Upper lobe of right lung (tissue), 1 donor: ENCODE measurements at regions not wholly inside any gene's neighbourhood (a gene's known extent, or its start where the extent isn't known, plus 50 kb on each side); places are given as distances from the start of the nearest gene placed in this dataset.

ENCODE experiments used
- ATAC-seq: fragments of 200-7000 bp; cut with Tn5 transposase; one replicate; pipeline ENCODE4 v1.9.1; 2020; ENCODE audit warnings: mild to moderate bottlenecking, moderate library complexity
- DNase-seq: peaks from one replicate; pipeline ENCODE4 v3.0.0-alpha.2; 2020
- H3K27ac ChIP-seq: fragments of 200-600 bp; one replicate; pipeline ENCODE4 v1.8.0; 2022
- H3K27me3 ChIP-seq: fragments of 200-600 bp; one replicate; pipeline ENCODE4 v1.8.0; 2022; ENCODE audit warnings: mild to moderate bottlenecking
- H3K36me3 ChIP-seq: fragments of 200-600 bp; one replicate; pipeline ENCODE4 v1.8.0; 2022
- H3K4me1 ChIP-seq: fragments of 200-600 bp; one replicate; pipeline ENCODE4 v1.8.0; 2022
- H3K4me3 ChIP-seq: fragments of 200-600 bp; one replicate; pipeline ENCODE4 v1.8.0; 2022; ENCODE audit warnings: mild to moderate bottlenecking
- H3K9me3 ChIP-seq: fragments of 200-600 bp; one replicate; pipeline ENCODE4 v1.8.0; 2022
- intact Hi-C: fragments of 100-400 bp; cut with DNase I; formaldehyde crosslinking; loops from one replicate; pipeline ENCODE4 v1.11.0; 2022
- TF ChIP-seq, protein P1 (sequence below): fragments of 200-600 bp; IDR thresholded peaks from one replicate; pipeline ENCODE4 v1.8.0; 2022; ENCODE audit warnings: antibody characterized with exemption
- donor health status: DM: no; HTN: yes; CAD: no; lungs with severe emphysema.

DNA sequence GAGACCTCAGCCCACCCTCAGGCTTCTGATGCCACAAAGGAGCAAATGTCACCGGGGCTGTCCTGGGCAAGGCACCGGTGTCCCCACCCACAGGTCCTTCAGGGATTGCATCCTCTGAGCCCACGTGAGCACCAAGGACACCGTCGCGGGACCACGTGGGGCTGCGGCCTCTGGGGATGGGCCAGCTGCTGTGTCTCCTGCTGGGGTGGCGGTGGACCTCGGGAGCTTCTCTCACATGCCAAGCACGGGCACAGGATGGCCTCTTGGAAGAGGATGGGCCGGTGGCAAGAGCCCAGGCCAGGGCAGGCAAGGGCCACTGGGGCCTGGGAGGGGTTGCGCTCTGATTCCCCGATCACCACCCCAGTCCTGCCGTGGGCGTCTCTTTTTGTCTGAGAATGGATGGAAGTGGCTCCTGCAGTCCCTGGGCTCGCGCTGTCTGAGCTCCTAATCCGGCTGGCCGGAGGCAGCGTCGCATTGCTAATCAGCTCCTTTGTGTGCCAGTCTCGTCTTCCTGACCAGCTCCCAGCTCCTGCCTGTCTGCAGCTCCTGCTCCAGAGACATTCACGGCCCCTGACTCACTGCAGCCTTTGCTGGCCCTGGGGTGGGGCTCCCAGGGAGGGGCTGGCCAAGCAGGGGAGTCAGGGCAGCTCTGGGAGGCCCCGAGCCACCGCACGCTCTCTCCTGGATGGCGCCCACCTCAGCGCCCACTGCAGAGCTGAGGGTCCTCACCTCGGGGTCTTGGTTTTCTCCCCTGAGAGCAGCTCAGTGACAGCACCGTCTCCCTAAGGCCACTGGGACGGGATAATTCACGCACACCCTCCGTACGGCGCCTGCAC is 146.7 kb downstream of the CTTN start:
- Histone ChIP-seq H3K36me3 (no peaks in the 10 kb centered on the region), H3K4me1 (no peaks in the 10 kb centered on the region), H3K27ac (no peak overlapping the region), H3K9me3 (no peaks in the 10 kb centered on the region), H3K27me3 (no peaks in the 10 kb centered on the region), H3K4me3 (no peak overlapping the region)
- ATAC-seq (no peak), DNase-seq (peak; percentile 61)
- TF ChIP-seq, protein P1, sequence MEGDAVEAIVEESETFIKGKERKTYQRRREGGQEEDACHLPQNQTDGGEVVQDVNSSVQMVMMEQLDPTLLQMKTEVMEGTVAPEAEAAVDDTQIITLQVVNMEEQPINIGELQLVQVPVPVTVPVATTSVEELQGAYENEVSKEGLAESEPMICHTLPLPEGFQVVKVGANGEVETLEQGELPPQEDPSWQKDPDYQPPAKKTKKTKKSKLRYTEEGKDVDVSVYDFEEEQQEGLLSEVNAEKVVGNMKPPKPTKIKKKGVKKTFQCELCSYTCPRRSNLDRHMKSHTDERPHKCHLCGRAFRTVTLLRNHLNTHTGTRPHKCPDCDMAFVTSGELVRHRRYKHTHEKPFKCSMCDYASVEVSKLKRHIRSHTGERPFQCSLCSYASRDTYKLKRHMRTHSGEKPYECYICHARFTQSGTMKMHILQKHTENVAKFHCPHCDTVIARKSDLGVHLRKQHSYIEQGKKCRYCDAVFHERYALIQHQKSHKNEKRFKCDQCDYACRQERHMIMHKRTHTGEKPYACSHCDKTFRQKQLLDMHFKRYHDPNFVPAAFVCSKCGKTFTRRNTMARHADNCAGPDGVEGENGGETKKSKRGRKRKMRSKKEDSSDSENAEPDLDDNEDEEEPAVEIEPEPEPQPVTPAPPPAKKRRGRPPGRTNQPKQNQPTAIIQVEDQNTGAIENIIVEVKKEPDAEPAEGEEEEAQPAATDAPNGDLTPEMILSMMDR: no peak
- intact Hi-C loops: no loop called here

DNA sequence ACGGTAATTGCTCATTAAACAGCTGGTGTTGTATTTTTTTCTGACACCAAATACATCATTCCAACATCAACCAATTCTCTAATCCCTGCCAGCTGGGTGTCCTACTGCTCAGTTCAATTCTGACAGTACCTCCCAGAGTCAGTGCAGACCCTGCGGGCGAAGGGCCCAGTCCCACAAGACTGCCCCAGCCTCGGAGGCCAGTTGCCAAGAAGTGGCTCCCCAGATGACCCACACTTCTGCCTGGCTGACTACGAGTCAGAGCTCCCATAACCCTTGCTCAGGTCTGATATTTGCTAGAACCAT is 147.2 kb downstream of the CTTN start:
- Histone ChIP-seq H3K27ac (no peak overlapping the region), H3K4me3 (no peak overlapping the region), H3K27me3 (no peaks in the 10 kb centered on the region), H3K36me3 (no peaks in the 10 kb centered on the region), H3K4me1 (no peaks in the 10 kb centered on the region), H3K9me3 (no peaks in the 10 kb centered on the region)
- DNase-seq (peak; percentile 37), ATAC-seq (no peak)
- TF ChIP-seq, protein P1: no peak
- intact Hi-C loops: no loop called here

DNA sequence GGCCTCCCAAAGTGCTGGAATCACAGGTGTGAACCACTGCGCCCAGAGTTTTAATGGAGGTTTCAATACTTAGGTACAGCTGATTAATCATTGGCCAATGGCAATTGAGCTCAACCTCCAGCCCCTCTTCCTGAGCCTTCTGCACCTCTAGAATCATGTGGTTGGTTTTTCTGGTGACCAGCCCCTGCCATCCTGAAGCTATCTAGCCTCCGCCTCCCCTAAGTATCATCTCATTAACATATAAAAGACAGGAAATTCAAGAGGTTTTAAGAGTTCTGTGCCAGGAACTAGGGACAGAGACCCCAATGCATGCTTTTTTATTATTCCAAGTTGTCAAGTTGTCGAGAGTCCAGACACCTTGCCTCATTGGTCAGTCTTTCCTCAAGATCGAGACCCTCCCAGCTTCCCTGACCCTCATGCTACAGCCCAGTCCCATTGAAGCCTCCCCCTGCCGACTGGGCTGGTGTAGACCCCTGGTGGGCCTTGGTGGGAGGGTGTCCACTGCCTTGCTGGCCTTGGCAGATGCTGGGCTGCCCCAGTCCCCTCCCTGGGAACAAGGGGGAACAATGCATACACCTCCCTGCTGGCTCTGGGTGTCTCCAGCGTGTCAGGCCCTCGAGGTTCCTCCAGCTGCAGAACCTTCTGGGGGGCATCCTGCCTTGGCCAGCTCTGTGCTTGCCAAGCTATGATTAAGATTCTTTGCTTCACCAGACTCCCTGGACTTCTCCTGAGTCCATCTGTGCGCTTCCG is 148.0 kb downstream of the CTTN start:
- H3K27me3 ChIP-seq: no peaks in the 10 kb centered on the region
- intact Hi-C loops: no loop called here
- no peak overlapping the region for H3K27ac ChIP-seq
- TF ChIP-seq, protein P1: no peak
- DNase-seq: peak; percentile 31
- no peaks in the 10 kb centered on the region for H3K36me3 ChIP-seq
- no peak overlapping the region for H3K4me3 ChIP-seq
- no peak for ATAC-seq
- no peaks in the 10 kb centered on the region for H3K4me1 ChIP-seq
- H3K9me3 ChIP-seq: no peaks in the 10 kb centered on the region

DNA sequence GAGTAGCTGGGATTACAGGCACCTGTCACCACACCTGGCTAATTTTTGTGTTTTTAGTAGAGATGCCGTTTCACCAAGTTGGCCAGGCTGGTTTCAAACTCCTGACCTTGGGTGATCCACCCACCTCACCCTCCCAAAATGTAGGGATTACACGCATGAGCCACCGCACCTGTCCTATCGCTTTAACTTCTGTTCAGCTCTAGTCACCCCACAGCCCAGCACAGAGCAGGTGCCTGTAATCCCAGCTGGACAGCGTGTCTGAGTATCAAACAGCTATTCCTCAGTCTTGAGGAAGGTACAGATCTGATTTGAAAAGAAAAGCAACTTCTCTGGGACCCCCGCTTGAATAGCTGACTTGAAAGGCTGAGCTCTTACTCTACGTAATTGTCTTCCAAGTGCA is 149.1 kb downstream of the CTTN start:
- TF ChIP-seq, protein P1: no peak
- DNase-seq (no peak), ATAC-seq (no peak)
- intact Hi-C loops: no loop called here
- Histone ChIP-seq H3K9me3 (no peaks in the 10 kb centered on the region), H3K4me1 (no peaks in the 10 kb centered on the region), H3K27me3 (no peaks in the 10 kb centered on the region), H3K36me3 (no peaks in the 10 kb centered on the region), H3K4me3 (no peak overlapping the region), H3K27ac (no peak overlapping the region)

DNA sequence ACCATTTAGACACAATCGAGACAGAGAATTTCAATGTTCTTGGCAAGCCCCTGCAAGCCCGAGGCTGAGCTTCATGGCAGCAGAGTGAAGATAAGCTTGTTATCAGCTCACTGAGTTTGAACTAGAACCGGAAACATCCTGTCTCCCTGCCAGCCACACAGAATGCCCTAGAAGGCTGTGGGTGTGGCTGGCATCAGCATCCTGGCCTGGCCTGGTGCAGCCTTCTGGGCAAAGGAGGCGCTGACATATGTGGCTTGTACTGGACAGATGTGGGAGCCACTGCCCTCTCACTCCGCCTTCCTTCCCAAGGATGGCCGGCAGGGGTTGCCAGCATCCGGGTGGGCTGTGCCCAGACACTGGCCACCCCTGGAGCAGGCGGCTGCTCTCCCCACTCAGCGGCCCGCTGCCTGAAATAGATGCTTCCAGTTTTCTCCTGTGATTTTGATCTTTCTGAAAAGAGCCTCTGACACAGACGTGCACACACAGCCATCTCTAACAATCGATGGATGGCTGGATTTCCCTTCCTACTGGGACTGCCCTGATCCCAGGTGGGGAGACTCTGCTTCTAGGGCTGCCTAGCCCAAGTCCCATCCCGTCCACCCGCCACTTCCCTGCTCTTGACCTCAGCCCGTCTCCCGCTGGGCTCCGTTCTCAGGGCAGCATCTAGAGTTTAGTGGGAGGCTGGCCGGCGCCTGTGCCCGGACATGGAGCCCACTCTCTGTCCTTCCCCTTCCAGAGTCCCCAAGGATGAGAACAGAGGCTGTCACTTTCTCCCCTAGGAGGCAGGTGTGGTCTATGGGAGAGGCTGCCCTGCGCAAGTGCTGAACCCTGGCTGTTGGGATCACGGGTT is 149.7 kb downstream of the CTTN start:
- no peak for ATAC-seq
- Histone ChIP-seq H3K4me3 (no peak overlapping the region), H3K27me3 (no peaks in the 10 kb centered on the region)

More for the DNA sequence above, 149.7 kb downstream of the CTTN start:
- TF ChIP-seq, protein P1: no peak
- H3K4me1 ChIP-seq: no peaks in the 10 kb centered on the region
- no peaks in the 10 kb centered on the region for H3K9me3 ChIP-seq
- H3K27ac ChIP-seq: no peak overlapping the region
- intact Hi-C loops: no loop called here
- H3K36me3 ChIP-seq: no peaks in the 10 kb centered on the region
- DNase-seq: no peak
